Epithelial cell of proximal tubule (primary cell): ENCODE measurements at regions not wholly inside any gene's neighbourhood (a gene's known extent, or its start where the extent isn't known, plus 50 kb on each side); places are given as distances from the start of the nearest gene placed in this dataset.
A peak's percentile ranks its signal among the peaks of the same experiment; 100 is the strongest.

Experiments used
- DNase-seq: peaks from one replicate; pipeline ENCODE4 v3.0.0-alpha.2; 2011; ENCODE audit warnings: low read depth
- H3K4me3 ChIP-seq: 2 replicates; pipeline ENCODE4 v1.5.1; 2011; ENCODE audit warnings: low read depth, mild to moderate bottlenecking, low read length
- TF ChIP-seq, protein P1 (sequence below): conservative IDR thresholded peaks from 2 replicates; pipeline ENCODE4 v1.5.1; 2012; ENCODE audit warnings: low read depth, mild to moderate bottlenecking, low read length

DNA sequence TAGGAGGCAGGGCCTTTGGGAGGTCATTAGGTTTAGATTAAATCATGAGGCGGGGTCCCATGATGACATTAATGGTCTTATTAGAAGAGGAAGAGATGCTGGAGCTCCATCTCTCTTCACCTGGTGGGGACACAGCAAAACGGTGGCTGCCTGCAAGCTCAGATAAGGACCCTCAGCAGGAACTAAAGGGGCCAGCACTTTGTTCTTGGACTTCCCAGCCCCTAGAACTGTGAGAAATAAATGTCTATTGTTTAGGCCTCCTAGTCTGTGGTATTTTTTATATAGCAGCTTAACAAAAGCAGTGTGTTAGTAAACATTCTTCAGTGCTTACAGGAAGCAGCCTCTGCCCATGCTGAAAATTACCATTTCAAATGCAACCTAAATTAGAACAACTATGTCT lies 157.6 kb downstream of the FOXA2 start:
- TF ChIP-seq, protein P1, sequence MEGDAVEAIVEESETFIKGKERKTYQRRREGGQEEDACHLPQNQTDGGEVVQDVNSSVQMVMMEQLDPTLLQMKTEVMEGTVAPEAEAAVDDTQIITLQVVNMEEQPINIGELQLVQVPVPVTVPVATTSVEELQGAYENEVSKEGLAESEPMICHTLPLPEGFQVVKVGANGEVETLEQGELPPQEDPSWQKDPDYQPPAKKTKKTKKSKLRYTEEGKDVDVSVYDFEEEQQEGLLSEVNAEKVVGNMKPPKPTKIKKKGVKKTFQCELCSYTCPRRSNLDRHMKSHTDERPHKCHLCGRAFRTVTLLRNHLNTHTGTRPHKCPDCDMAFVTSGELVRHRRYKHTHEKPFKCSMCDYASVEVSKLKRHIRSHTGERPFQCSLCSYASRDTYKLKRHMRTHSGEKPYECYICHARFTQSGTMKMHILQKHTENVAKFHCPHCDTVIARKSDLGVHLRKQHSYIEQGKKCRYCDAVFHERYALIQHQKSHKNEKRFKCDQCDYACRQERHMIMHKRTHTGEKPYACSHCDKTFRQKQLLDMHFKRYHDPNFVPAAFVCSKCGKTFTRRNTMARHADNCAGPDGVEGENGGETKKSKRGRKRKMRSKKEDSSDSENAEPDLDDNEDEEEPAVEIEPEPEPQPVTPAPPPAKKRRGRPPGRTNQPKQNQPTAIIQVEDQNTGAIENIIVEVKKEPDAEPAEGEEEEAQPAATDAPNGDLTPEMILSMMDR = no peak
- no peak for DNase-seq

DNA sequence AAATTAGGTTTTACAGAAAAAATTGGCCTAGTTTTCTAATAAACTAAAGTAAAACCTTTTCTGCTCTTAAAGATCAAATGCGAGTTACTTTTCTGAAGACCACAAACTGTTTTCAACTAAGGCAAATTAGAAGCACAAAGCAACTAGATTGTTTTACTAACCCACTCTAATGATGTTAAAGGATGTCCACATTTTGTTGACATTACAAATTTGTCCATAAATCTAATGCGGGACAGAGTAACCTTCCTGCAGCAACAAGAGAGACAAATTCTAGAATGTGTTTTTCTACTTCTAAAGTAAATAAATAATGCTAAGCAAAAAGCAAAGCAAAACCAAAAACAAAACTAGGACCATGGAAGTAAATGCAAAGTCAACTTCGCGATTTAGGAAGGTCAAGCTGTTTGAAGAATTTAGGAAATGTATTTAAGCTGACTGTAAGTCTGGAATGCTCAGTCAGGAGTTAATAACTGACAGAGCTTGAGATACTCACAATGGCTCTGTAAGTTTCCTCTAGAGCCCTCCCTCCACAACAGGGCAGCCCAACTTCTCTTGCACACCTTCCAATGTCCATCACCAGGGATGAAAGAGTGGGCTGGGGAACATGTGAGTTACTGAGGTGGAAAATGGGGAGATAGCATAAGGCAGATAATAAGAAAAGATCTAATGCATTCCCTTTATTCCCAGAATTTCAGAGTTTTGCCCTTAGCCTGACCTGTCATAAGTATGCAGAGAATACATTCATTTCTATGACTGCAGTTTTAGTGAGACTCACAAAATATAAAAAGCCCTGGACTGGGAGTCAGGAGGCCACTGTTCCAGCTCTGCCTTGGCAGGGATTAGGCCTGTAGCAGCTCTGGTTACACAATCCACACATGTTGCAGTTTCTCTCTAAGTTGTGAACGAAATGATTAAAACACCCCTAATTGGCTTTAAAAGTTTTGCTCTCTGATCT lies 158.8 kb downstream of the FOXA2 start:
- peak; percentile 52 for DNase-seq
- H3K4me3 ChIP-seq = no peak overlapping the region
- TF ChIP-seq, protein P1 = no peak

More for the DNA sequence above, 157.6 kb downstream of the FOXA2 start:
- H3K4me3 ChIP-seq = no peak overlapping the region

DNA sequence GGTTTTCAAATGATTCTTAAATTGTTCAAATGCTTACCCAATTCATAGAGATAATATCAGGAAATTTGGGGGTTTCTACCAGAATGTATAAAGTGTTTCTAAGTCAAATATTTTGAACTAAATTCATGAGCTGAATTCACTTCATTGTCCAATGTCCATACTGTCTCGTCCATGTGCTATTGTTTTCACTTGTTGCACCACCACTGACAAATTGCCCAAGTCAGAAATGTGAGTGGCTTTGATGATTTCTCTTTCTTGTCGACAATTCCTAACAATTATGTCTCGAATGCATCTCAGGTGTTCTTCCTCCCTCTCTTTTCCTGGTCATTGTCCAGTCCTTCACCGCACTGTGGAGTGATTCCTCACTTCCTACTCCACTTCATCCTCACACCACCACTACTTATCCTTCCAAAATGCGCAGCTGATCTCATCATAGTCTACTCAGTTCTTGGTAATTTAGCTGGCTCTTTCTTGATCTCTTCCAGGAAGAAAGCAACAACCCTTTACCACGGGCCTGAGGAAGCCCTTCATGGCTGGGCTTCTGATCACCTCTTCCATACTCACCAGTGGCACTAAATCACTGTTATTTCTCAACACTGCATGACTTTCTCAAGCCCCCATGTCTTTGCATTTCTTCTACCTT lies 161.1 kb downstream of the FOXA2 start:
- DNase-seq = no peak
- H3K4me3 ChIP-seq = no peak overlapping the region
- TF ChIP-seq, protein P1 = no peak

DNA sequence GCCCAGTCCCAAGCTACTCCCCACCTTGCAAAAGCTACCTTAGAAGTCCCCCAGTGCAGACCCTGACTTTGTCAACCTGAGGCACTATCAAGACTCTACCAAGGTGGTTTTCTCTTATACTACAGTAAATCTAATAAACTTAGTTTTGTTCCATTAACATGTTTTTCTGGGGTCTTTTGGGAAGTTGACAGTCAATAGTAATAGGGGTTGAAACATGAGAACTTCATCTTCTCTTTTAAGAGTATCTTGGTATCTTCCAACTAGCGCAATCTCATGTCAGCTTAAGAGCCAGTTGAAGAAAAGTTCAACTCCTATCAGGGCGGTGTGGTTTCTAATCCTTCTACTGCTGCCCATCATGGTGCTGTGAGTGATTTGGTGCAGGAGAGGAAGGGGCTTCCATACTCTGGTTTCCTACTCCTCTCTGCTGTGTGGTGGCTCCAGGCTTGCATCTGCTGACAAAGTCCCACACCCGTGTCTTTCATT lies 164.2 kb downstream of the FOXA2 start:
- TF ChIP-seq, protein P1 = no peak
- no peak for DNase-seq
- H3K4me3 ChIP-seq = no peak overlapping the region

DNA sequence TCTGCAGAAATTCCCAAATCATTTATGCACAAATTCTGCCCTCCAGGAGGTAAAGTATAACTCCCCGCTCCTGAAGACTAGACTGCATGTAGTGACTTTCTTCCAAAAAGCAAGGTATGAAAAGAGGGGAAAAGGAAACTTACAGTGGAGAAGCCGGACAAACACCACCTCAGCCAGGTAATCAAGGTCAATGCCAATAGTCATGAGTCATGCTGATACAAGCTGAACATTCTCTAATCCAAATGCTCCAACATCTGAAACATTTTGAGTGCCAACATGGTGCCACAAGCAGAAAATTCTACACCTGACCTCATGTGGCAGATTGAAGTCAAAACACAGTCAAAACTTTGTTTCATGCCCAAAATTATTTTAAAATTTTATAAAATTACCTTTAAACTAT lies 165.6 kb downstream of the FOXA2 start:
- TF ChIP-seq, protein P1 = no peak
- DNase-seq = no peak
- H3K4me3 ChIP-seq = no peak overlapping the region

DNA sequence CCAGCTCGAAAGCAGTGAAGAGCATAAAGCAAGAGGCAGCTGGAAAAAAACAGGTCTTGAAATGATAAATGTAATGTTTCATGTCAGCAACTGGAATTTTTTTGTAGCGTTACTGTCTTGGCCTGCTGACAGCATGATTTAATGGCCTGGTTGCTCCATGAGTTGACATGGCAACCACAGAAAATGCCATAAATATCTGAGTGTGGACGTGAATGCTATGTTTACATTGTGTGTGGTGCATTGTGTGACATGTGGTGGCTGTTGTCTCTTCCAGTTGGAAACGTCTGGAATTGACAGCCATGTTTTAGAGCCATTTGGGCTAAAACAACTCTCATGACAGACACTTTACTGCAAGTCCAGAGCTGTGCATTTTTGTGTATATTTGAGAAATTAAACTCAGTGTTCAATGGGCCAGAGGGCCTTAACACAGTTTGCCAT lies 170.0 kb downstream of the FOXA2 start:
- TF ChIP-seq, protein P1 = no peak
- DNase-seq = no peak
- H3K4me3 ChIP-seq = no peak overlapping the region
